Activated T-helper 9 cell treated with anti-CD3 and anti-CD28 coated beads, Interleukin-2, amount 50 U/mL, for 16 hours (primary cell): ENCODE measurements at regions not wholly inside any gene's neighbourhood (a gene's known extent, or its start where the extent isn't known, plus 50 kb on each side); places are given as distances from the start of the nearest gene placed in this dataset.
"Not testable (repeated sequence)": the region's sequence is repeated elsewhere in the genome, so short reads cannot be mapped to it uniquely, and the experiment has no call there.

Source experiments
- DNase-seq: peaks from one replicate; pipeline ENCODE4 v3.0.0-alpha.2; 2020; ENCODE audit warnings: low read depth

- not testable (repeated sequence) for DNase-seq
These were observed 206.9 kb downstream of the NPIPB11 start for GRCh38 chr16:29199626-29200025.

- DNase-seq, result no peak
These were observed 207.6 kb downstream of the NPIPB11 start for GRCh38 chr16:29198731-29199521.

- no peak for DNase-seq
These were observed 208.3 kb downstream of the NPIPB11 start for GRCh38 chr16:29198231-29198630.

GRCh38 chr16:29197494-29198100 is 208.9 kb downstream of the NPIPB11 start:
- DNase-seq, result not testable (repeated sequence)

GRCh38 chr16:29196746-29197145 is 209.8 kb downstream of the NPIPB11 start:
- not testable (repeated sequence) for DNase-seq

- DNase-seq, result not testable (repeated sequence)
These were observed 210.4 kb downstream of the LAT start for GRCh38 chr16:29195116-29195872.

- not testable (repeated sequence) for DNase-seq
These were observed 209.5 kb downstream of the LAT start for GRCh38 chr16:29194185-29194844.

- DNase-seq, result not testable (repeated sequence)
These were observed 208.8 kb downstream of the LAT start for GRCh38 chr16:29193634-29194033.

GRCh38 chr16:29193248-29193574 is 208.4 kb downstream of the LAT start:
- not testable (repeated sequence) for DNase-seq

- no peak for DNase-seq
These were observed 207.7 kb downstream of the LAT start for GRCh38 chr16:29192329-29193247.

- not testable (repeated sequence) for DNase-seq
These were observed 206.9 kb downstream of the LAT start for GRCh38 chr16:29191636-29192180.

GRCh38 chr16:29190553-29191431 is 205.9 kb downstream of the LAT start:
- DNase-seq, result not testable (repeated sequence)

- DNase-seq, result not testable (repeated sequence)
These were observed 204.0 kb downstream of the LAT start for GRCh38 chr16:29188806-29189205.

GRCh38 chr16:29186306-29187220 is 201.7 kb downstream of the LAT start:
- not testable (repeated sequence) for DNase-seq

GRCh38 chr16:29185872-29186271 is 201.0 kb downstream of the LAT start:
- not testable (repeated sequence) for DNase-seq

GRCh38 chr16:29184738-29185438 is 200.0 kb downstream of the LAT start:
- DNase-seq, result not testable (repeated sequence)

GRCh38 chr16:29182940-29183868 is 198.4 kb downstream of the LAT start:
- DNase-seq, result not testable (repeated sequence)
